NT2/D1 (cell line): ENCODE measurements at regions not wholly inside any gene's neighbourhood (a gene's known extent, or its start where the extent isn't known, plus 50 kb on each side); places are given as distances from the start of the nearest gene placed in this dataset.
"Not testable (repeated sequence)": the region's sequence is repeated elsewhere in the genome, so short reads cannot be mapped to it uniquely, and the experiment has no call there.

Experiments used
- SUZ12 ChIP-seq: IDR thresholded peaks from 2 replicates; pipeline ENCODE4 v1.6.1; 2011; ENCODE audit not compliant: insufficient read length, insufficient read depth; ENCODE audit errors: extremely low read depth
- YY1 ChIP-seq: IDR thresholded peaks from 2 replicates; pipeline ENCODE4 v1.6.1; 2011; ENCODE audit not compliant: insufficient read length, insufficient read depth
- ZNF274 ChIP-seq: IDR thresholded peaks from 2 replicates; pipeline ENCODE4 v1.6.1; 2011; ENCODE audit warnings: mild to moderate bottlenecking, low read depth, low read length

DNA sequence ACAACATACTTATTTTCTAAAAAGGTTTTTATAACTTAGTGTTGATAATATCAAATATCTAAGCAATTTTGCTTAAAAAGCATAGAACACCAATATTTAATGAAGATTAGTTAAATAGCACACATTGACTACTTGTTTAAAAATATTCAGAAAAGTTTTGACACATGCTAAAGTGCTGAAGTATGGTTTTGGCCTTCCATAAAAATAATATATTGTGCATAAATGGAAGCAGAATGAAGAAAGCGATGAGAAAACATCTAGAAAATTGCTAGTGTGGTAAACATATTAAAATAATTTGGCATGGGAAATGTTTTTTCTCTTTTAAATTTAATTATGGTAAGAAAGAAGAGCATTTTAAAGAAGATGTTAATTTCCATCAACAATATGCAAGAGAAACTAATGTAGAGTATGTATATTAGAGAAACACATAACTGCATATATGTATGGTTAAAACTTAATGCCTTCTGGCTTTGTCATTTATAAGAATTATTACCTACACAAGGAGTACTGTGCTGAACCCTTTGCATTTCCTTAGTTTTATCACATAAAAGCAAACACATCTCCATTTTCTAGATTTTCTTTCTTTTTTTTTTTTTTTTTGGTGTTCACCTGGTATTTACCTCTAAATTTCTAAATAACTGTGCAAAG is 921.0 kb upstream of the ADAMTS5 start:
- not testable (repeated sequence) for TF ChIP-seq SUZ12, ZNF274, YY1
